ENCODE measurements at regions not wholly inside any gene's neighbourhood (a gene's known extent, or its start where the extent isn't known, plus 50 kb on each side); places are given as distances from the start of the nearest gene placed in this dataset.

- H3K36me3 Mint-ChIP-seq (ENCODE audit: insufficient read depth, unreplicated experiment): no peaks in the 10 kb centered on the region
- Histone ChIP-seq H3K4me1 (no peaks in the 10 kb centered on the region), H3K36me3 (ENCODE audit: control insufficient read depth, insufficient read depth, low read length) (no peaks in the 10 kb centered on the region), H3K9me3 (no peaks in the 10 kb centered on the region), H3K27me3 (replicated peaks; ENCODE audit: control insufficient read depth, insufficient read depth, low read length) (no peaks in the 10 kb centered on the region), H3K4me3 (ENCODE audit: low read depth, low read length) (no peak overlapping the region)
- no TSS peak for BruUV-seq (replicated peaks)
- no peaks in the 10 kb centered on the region for H3K9me3 Mint-ChIP-seq (ENCODE audit: unreplicated experiment)
- no peak overlapping the region for H3K27ac Mint-ChIP-seq (ENCODE audit: unreplicated experiment)
- ChIA-PET CTCF (no interaction called here), POLR2A (no interaction called here)
- no peak overlapping the region for H3K4me3 Mint-ChIP-seq (ENCODE audit: unreplicated experiment)
- DNase-seq: no peak
- peaks cover 24% of the 10 kb centered on the region for H3K27me3 Mint-ChIP-seq (ENCODE audit: insufficient read depth, unreplicated experiment)
- intact Hi-C loops (cut with micrococcal nuclease; ENCODE audit: unreplicated experiment): no loop called here
- no peak for TF ChIP-seq CTCF (IDR thresholded peaks at IDR 0.05; ENCODE audit: insufficient read depth in 1 of 2, low read depth in 1 of 2, low read length in 1 of 2, severe bottlenecking in 1 of 2, unreplicated experiment in 1 of 2)
- H3K4me1 Mint-ChIP-seq (ENCODE audit: low read depth, unreplicated experiment): no peaks in the 10 kb centered on the region
Observed at GRCh38 chr3:124207077-124207476, 215.2 kb upstream of the ROPN1 start.

GRCh38 chr3:124207873-124208485 is 216.1 kb upstream of the ROPN1 start:
- H3K4me1 Mint-ChIP-seq (ENCODE audit: low read depth, unreplicated experiment): no peaks in the 10 kb centered on the region
- H3K36me3 ChIP-seq (ENCODE audit: control insufficient read depth, insufficient read depth, low read length): no peaks in the 10 kb centered on the region
- no peaks in the 10 kb centered on the region for H3K9me3 Mint-ChIP-seq (ENCODE audit: unreplicated experiment)
- no TSS peak for BruUV-seq (replicated peaks)
- ChIA-PET CTCF (interaction anchor here (1.2 kb wide), 1 partner anchor 175 kb away, joined by 3 read pairs; the partner anchor contains the start of gene KALRN), POLR2A (no interaction called here)
- no peaks in the 10 kb centered on the region for H3K4me1 ChIP-seq
- no peaks in the 10 kb centered on the region for H3K36me3 Mint-ChIP-seq (ENCODE audit: insufficient read depth, unreplicated experiment)
- no peaks in the 10 kb centered on the region for H3K27me3 ChIP-seq (replicated peaks; ENCODE audit: control insufficient read depth, insufficient read depth, low read length)
- no peak for TF ChIP-seq CTCF (IDR thresholded peaks at IDR 0.05; ENCODE audit: insufficient read depth in 1 of 2, low read depth in 1 of 2, low read length in 1 of 2, severe bottlenecking in 1 of 2, unreplicated experiment in 1 of 2)
- peaks cover 20% of the 10 kb centered on the region for H3K27me3 Mint-ChIP-seq (ENCODE audit: insufficient read depth, unreplicated experiment)
- no peak for DNase-seq
- H3K4me3 ChIP-seq (ENCODE audit: low read depth, low read length): no peak overlapping the region
- no peaks in the 10 kb centered on the region for H3K9me3 ChIP-seq
- intact Hi-C loops (cut with micrococcal nuclease; ENCODE audit: unreplicated experiment): no loop called here
- H3K4me3 Mint-ChIP-seq (ENCODE audit: unreplicated experiment): no peak overlapping the region
- no peak overlapping the region for H3K27ac Mint-ChIP-seq (ENCODE audit: unreplicated experiment)

GRCh38 chr3:124209426-124209825 is 217.5 kb upstream of the ROPN1 start:
- ChIA-PET CTCF (no interaction called here), POLR2A (no interaction called here)
- no peak overlapping the region for H3K4me3 ChIP-seq (ENCODE audit: low read depth, low read length)
- Mint-ChIP-seq H3K4me3 (ENCODE audit: unreplicated experiment) (no peak overlapping the region), H3K27ac (ENCODE audit: unreplicated experiment) (no peak overlapping the region), H3K27me3 (ENCODE audit: insufficient read depth, unreplicated experiment) (peaks cover 19% of the 10 kb centered on the region), H3K9me3 (ENCODE audit: unreplicated experiment) (no peaks in the 10 kb centered on the region), H3K36me3 (ENCODE audit: insufficient read depth, unreplicated experiment) (no peaks in the 10 kb centered on the region), H3K4me1 (ENCODE audit: low read depth, unreplicated experiment) (no peaks in the 10 kb centered on the region)
- intact Hi-C loops (cut with micrococcal nuclease; ENCODE audit: unreplicated experiment): no loop called here
- no peak for DNase-seq
- no TSS peak for BruUV-seq (replicated peaks)
- H3K36me3 ChIP-seq (ENCODE audit: control insufficient read depth, insufficient read depth, low read length): no peaks in the 10 kb centered on the region
- H3K9me3 ChIP-seq: no peaks in the 10 kb centered on the region
- no peaks in the 10 kb centered on the region for H3K27me3 ChIP-seq (replicated peaks; ENCODE audit: control insufficient read depth, insufficient read depth, low read length)
- H3K4me1 ChIP-seq: no peaks in the 10 kb centered on the region
- no peak for TF ChIP-seq CTCF (IDR thresholded peaks at IDR 0.05; ENCODE audit: insufficient read depth in 1 of 2, low read depth in 1 of 2, low read length in 1 of 2, severe bottlenecking in 1 of 2, unreplicated experiment in 1 of 2)
